Vagina (tissue), 2 donors: ENCODE measurements at regions not wholly inside any gene's neighbourhood (a gene's known extent, or its start where the extent isn't known, plus 50 kb on each side); places are given as distances from the start of the nearest gene placed in this dataset.
"Not testable (repeated sequence)": the region's sequence is repeated elsewhere in the genome, so short reads cannot be mapped to it uniquely, and the experiment has no call there.

Source experiments
- DNase-seq, 2 donors: peaks; one replicate each; pipeline ENCODE4 v3.0.0-alpha.2; 2017; ENCODE audit errors: extremely low spot score in 2 of 2
- H3K27ac ChIP-seq: fragments of 200-600 bp; sonication (generic); one replicate; pipeline ENCODE4 v1.5.1; 2019
- H3K27me3 ChIP-seq: fragments of 200-600 bp; sonication (generic); one replicate; pipeline ENCODE4 v1.5.1; 2019
- H3K36me3 ChIP-seq, 2 donors: fragments of 200-600 bp; sonication (generic); one replicate each; pipeline ENCODE4 v1.5.1; 2017 to 2019
- H3K4me1 ChIP-seq: fragments of 200-600 bp; sonication (generic); one replicate; pipeline ENCODE4 v1.5.1; 2019
- H3K4me3 ChIP-seq, 2 donors: fragments of 200-600 bp; sonication (generic); 1 replicate in 1 of 2; 2 replicates in 1 of 2; pipeline ENCODE4 v1.5.1; 2016 to 2019
- H3K9me3 ChIP-seq: fragments of 200-600 bp; sonication (generic); one replicate; pipeline ENCODE4 v1.5.1; 2019
- CTCF ChIP-seq, 3 experiments: fragments of 450-650 bp in 2 of 3; fragments of 200-600 bp in 1 of 3; sonication (generic) in 1 of 3; IDR thresholded peaks; one replicate each; pipeline ENCODE4 v1.5.1; 2017 to 2019; ENCODE audit warnings: antibody characterized with exemption in 3 of 3, mild to moderate bottlenecking in 2 of 3, moderate library complexity in 2 of 3
- POLR2A ChIP-seq, 2 donors: fragments of 450-650 bp; IDR thresholded peaks; one replicate each; pipeline ENCODE4 v1.6.1; 2017; ENCODE audit warnings: antibody characterized with exemption in 2 of 2, mild to moderate bottlenecking in 2 of 2, moderate library complexity in 2 of 2
- POLR2AphosphoS5 ChIP-seq, 2 donors: sonication (generic); formaldehyde crosslinking; IDR thresholded peaks; one replicate each; pipeline ENCODE4 v1.9.0; 2017; ENCODE audit warnings: antibody characterized with exemption in 2 of 2, mild to moderate bottlenecking in 2 of 2, low read depth in 1 of 2; ENCODE audit not compliant: insufficient read depth in 1 of 2
- intact Hi-C: fragments of 100-400 bp; cut with DNase I; formaldehyde crosslinking; loops from one replicate; pipeline ENCODE4 v1.15.1; 2023

- intact Hi-C loops, result no loop called here
- Histone ChIP-seq H3K27ac (no peak overlapping the region), H3K4me3 (no peak overlapping the region), H3K27me3 (no peaks in the 10 kb centered on the region), H3K9me3 (no peaks in the 10 kb centered on the region), H3K4me1 (no peaks in the 10 kb centered on the region), H3K36me3 (no peaks in the 10 kb centered on the region)
- TF ChIP-seq CTCF (IDR thresholded peaks at IDR 0.05) (no peak), POLR2AphosphoS5 (IDR thresholded peaks at IDR 0.05; ENCODE audit: insufficient read depth in 1 of 2, low read depth in 1 of 2) (no peak), POLR2A (IDR thresholded peaks at IDR 0.05) (no peak)
- DNase-seq, result no peak
Observed at GRCh38 chrX:51158231-51158630, 174.4 kb upstream of the NUDT10 start.

GRCh38 chrX:51159378-51159777, 173.2 kb upstream of the NUDT10 start:
- intact Hi-C loops, H3K9me3 ChIP-seq, H3K36me3 ChIP-seq, H3K27ac ChIP-seq, H3K4me3 ChIP-seq, H3K4me1 ChIP-seq, DNase-seq, H3K27me3 ChIP-seq: not testable (repeated sequence)

- Histone ChIP-seq H3K36me3 (no peaks in the 10 kb centered on the region), H3K4me3 (no peak overlapping the region), H3K27ac (no peak overlapping the region), H3K9me3 (no peaks in the 10 kb centered on the region), H3K4me1 (no peaks in the 10 kb centered on the region), H3K27me3 (no peaks in the 10 kb centered on the region)
- intact Hi-C loops, result no loop called here
- DNase-seq, result no peak
- TF ChIP-seq CTCF (IDR thresholded peaks at IDR 0.05), result no peak
- no peak for TF ChIP-seq POLR2AphosphoS5 (IDR thresholded peaks at IDR 0.05; ENCODE audit: insufficient read depth in 1 of 2, low read depth in 1 of 2)
- no peak for TF ChIP-seq POLR2A (IDR thresholded peaks at IDR 0.05)
Observed at GRCh38 chrX:51163730-51164129, 168.9 kb upstream of the NUDT10 start.

GRCh38 chrX:51178356-51178900, 154.2 kb upstream of the NUDT10 start:
- DNase-seq, H3K4me3 ChIP-seq, H3K27ac ChIP-seq, intact Hi-C loops, H3K4me1 ChIP-seq, H3K36me3 ChIP-seq, H3K9me3 ChIP-seq, H3K27me3 ChIP-seq: not testable (repeated sequence)

- intact Hi-C loops, H3K9me3 ChIP-seq, H3K36me3 ChIP-seq, DNase-seq, H3K4me3 ChIP-seq, H3K4me1 ChIP-seq, H3K27ac ChIP-seq, H3K27me3 ChIP-seq: not testable (repeated sequence)
Observed at GRCh38 chrX:51179805-51180204, 152.8 kb upstream of the NUDT10 start.

GRCh38 chrX:51182545-51182944, 150.1 kb upstream of the NUDT10 start:
- TF ChIP-seq CTCF (IDR thresholded peaks at IDR 0.05) (no peak), POLR2A (IDR thresholded peaks at IDR 0.05) (no peak), POLR2AphosphoS5 (IDR thresholded peaks at IDR 0.05; ENCODE audit: insufficient read depth in 1 of 2, low read depth in 1 of 2) (no peak)

GRCh38 chrX:51192104-51192503, 140.5 kb upstream of the NUDT10 start:
- DNase-seq, result no peak
- intact Hi-C loops, result no loop called here
- no peaks in the 10 kb centered on the region for H3K36me3 ChIP-seq
- TF ChIP-seq CTCF (IDR thresholded peaks at IDR 0.05) (no peak), POLR2AphosphoS5 (IDR thresholded peaks at IDR 0.05; ENCODE audit: insufficient read depth in 1 of 2, low read depth in 1 of 2) (no peak), POLR2A (IDR thresholded peaks at IDR 0.05) (no peak)
- H3K4me1 ChIP-seq, result no peaks in the 10 kb centered on the region
- H3K27ac ChIP-seq, result no peak overlapping the region
- H3K9me3 ChIP-seq, result no peaks in the 10 kb centered on the region
- no peaks in the 10 kb centered on the region for H3K27me3 ChIP-seq
- no peak overlapping the region for H3K4me3 ChIP-seq

More at GRCh38 chrX:51182545-51182944, 150.1 kb upstream of the NUDT10 start:
- Histone ChIP-seq H3K36me3 (no peaks in the 10 kb centered on the region), H3K27ac (no peak overlapping the region), H3K27me3 (no peaks in the 10 kb centered on the region), H3K4me1 (no peaks in the 10 kb centered on the region), H3K9me3 (no peaks in the 10 kb centered on the region), H3K4me3 (no peak overlapping the region)
- DNase-seq, result no peak
- intact Hi-C loops, result no loop called here
